PC-3 (cell line): ENCODE measurements at regions not wholly inside any gene's neighbourhood (a gene's known extent, or its start where the extent isn't known, plus 50 kb on each side); places are given as distances from the start of the nearest gene placed in this dataset.

Experiments used
- EZH2 ChIP-seq: fragments of 300-600 bp; sonication (generic); IDR thresholded peaks from one replicate; pipeline ENCODE4 v1.6.1; 2017; ENCODE audit warnings: antibody characterized with exemption, mild to moderate bottlenecking, low read length; ENCODE audit not compliant: unreplicated experiment
- EZH2phosphoT487 ChIP-seq: fragments of 300-600 bp; sonication (generic); IDR thresholded peaks from 2 replicates; pipeline ENCODE4 v1.6.1; 2018; ENCODE audit warnings: mild to moderate bottlenecking, antibody characterized with exemption, low read length, borderline replicate concordance
- TF ChIP-seq, protein P1 (sequence below): fragments of 300-600 bp; sonication (generic); conservative IDR thresholded peaks from 2 replicates; pipeline ENCODE4 v1.5.1; 2017; ENCODE audit warnings: antibody characterized with exemption, low read depth, mild to moderate bottlenecking, low read length

DNA sequence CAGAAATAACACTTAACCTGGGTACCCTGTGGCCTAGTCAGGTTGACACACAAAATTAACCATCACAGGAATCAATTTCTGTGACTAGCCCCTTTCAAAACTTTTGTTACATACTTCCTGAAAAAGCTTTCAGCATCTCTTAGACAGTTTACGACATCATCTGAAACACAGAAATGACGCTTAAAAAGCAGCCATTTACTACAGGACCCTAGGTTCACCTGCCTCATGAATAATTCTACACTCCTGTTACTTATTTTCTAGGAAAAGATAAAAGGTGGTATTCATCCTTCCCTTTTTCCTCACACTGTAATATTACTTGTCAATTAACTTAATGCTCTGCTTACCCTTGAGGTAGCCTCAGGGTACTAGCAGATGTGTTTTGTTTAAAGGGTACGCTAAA is 388.4 kb downstream of the IRS1 start:
- TF ChIP-seq, protein P1, sequence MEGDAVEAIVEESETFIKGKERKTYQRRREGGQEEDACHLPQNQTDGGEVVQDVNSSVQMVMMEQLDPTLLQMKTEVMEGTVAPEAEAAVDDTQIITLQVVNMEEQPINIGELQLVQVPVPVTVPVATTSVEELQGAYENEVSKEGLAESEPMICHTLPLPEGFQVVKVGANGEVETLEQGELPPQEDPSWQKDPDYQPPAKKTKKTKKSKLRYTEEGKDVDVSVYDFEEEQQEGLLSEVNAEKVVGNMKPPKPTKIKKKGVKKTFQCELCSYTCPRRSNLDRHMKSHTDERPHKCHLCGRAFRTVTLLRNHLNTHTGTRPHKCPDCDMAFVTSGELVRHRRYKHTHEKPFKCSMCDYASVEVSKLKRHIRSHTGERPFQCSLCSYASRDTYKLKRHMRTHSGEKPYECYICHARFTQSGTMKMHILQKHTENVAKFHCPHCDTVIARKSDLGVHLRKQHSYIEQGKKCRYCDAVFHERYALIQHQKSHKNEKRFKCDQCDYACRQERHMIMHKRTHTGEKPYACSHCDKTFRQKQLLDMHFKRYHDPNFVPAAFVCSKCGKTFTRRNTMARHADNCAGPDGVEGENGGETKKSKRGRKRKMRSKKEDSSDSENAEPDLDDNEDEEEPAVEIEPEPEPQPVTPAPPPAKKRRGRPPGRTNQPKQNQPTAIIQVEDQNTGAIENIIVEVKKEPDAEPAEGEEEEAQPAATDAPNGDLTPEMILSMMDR = no peak
- TF ChIP-seq EZH2 (no peak), EZH2phosphoT487 (no peak)
